Mucosa of descending colon (tissue), 3 donors: ENCODE measurements at regions not wholly inside any gene's neighbourhood (a gene's known extent, or its start where the extent isn't known, plus 50 kb on each side); places are given as distances from the start of the nearest gene placed in this dataset.

Experiments
- ATAC-seq: fragments of 200-7000 bp; cut with Tn5 transposase; one replicate; pipeline ENCODE4 v1.9.1; 2020; ENCODE audit warnings: mild to moderate bottlenecking, moderate library complexity
- DNase-seq, 3 donors: peaks; one replicate each; pipeline ENCODE4 v3.0.0-alpha.2; 2020
- H3K36me3 ChIP-seq: fragments of 200-600 bp; one replicate; pipeline ENCODE4 v1.8.0; 2021; ENCODE audit warnings: low read depth, mild to moderate bottlenecking
- H3K4me1 ChIP-seq: fragments of 200-600 bp; one replicate; pipeline ENCODE4 v1.8.0; 2021; ENCODE audit warnings: low read depth, mild to moderate bottlenecking
- H3K4me3 ChIP-seq: fragments of 200-600 bp; one replicate; pipeline ENCODE4 v1.8.0; 2021; ENCODE audit warnings: mild to moderate bottlenecking
- H3K9me3 ChIP-seq: fragments of 200-600 bp; one replicate; pipeline ENCODE4 v1.8.0; 2021; ENCODE audit warnings: mild to moderate bottlenecking
- CTCF ChIP-seq: fragments of 200-600 bp; IDR thresholded peaks from one replicate; pipeline ENCODE4 v1.8.0; 2022; ENCODE audit warnings: antibody characterized with exemption, mild to moderate bottlenecking
- intact Hi-C, 2 donors: fragments of 100-400 bp; cut with DNase I in 1 of 2; cut with micrococcal nuclease in 1 of 2; formaldehyde crosslinking; loops; one replicate each; pipeline versions ENCODE4 v1.11.0 to v1.11.1; 2022; cut with DNase I, micrococcal nuclease
- donor health status: DM: no; HTN: no; CAD: no; lungs with moderate emphysema.
- donor health status: DM: no; HTN: no; CAD: no.
- donor health status: DM: no; HTN: yes; CAD: no.

DNA sequence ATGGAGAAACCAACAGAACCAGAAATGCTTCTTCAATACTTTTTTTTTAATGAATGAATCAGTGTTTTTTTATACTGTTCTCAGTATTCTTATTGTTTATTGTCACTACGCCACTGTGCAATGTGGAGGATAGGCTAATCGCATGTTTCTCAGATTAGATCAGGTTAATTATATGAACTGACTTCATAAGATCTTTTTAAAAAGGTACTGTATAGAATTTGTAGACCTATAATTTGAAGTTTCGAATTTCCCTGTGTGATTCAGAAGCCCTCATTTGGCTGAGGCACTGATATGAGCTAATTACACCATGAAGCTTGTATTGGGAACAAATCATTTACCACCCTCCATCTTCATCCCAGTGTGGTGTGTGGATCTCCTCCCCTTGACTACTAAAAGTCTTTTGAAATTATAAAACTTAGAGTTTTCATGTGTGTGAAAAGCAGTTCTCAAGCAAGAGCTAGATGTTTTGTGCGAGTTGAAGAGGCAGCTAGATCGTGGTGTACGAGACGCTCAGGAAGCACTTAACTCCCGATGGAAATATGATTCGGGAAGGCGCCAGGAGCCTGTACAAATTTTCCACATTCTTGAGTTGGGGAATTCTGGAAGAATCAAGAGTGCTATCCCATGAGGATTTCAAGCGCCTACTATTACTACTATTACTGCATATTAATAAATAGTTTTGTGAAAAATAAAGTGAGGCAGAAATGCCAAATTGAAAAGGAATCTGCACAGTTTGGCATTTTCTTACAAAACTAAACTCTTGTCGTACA, 52.1 kb upstream of the KCNE2 start:
- intact Hi-C loops, result no loop called here
- no peak for DNase-seq

GRCh38 chr21:34313116-34313515, 50.7 kb upstream of the KCNE2 start:
- no peaks in the 10 kb centered on the region for H3K9me3 ChIP-seq
- TF ChIP-seq CTCF, result no peak
- no peak overlapping the region for H3K4me3 ChIP-seq
- no peaks in the 10 kb centered on the region for H3K36me3 ChIP-seq
- H3K4me1 ChIP-seq, result no peaks in the 10 kb centered on the region
- no peak for ATAC-seq
- DNase-seq, result no peak
- intact Hi-C loops, result no loop called here

More for the DNA sequence above, 52.1 kb upstream of the KCNE2 start:
- H3K9me3 ChIP-seq, result no peaks in the 10 kb centered on the region
- no peak for TF ChIP-seq CTCF
- no peak overlapping the region for H3K4me3 ChIP-seq
- no peak for ATAC-seq
- H3K4me1 ChIP-seq, result no peaks in the 10 kb centered on the region
- H3K36me3 ChIP-seq, result no peaks in the 10 kb centered on the region
